Skeletal muscle tissue (tissue), 3 donors: ENCODE measurements at regions not wholly inside any gene's neighbourhood (a gene's known extent, or its start where the extent isn't known, plus 50 kb on each side); places are given as distances from the start of the nearest gene placed in this dataset.

Experiments used
- H3K27ac ChIP-seq: one replicate; pipeline ENCODE4 v1.7.0; 2013; ENCODE audit warnings: mild to moderate bottlenecking, low read depth, low read length, inconsistent platforms
- H3K27me3 ChIP-seq, 3 donors: one replicate each; pipeline ENCODE4 v1.7.0; 2013; ENCODE audit warnings: low read length in 3 of 3; ENCODE audit not compliant: control insufficient read depth in 3 of 3, insufficient read depth in 3 of 3
- H3K36me3 ChIP-seq, 3 donors: one replicate each; pipeline ENCODE4 v1.7.0; 2013; ENCODE audit warnings: low read length in 3 of 3; ENCODE audit not compliant: control insufficient read depth in 3 of 3, insufficient read depth in 3 of 3
- H3K4me1 ChIP-seq, 3 donors: one replicate each; pipeline ENCODE4 v1.7.0; 2013; ENCODE audit warnings: low read length in 3 of 3, mild to moderate bottlenecking in 3 of 3; ENCODE audit not compliant: control insufficient read depth in 3 of 3, insufficient read depth in 3 of 3
- H3K4me3 ChIP-seq, 3 donors: one replicate each; pipeline ENCODE4 v1.7.0; 2013; ENCODE audit warnings: low read length in 3 of 3
- H3K9ac ChIP-seq, 3 donors: one replicate each; pipeline ENCODE4 v1.7.0; 2013; ENCODE audit warnings: low read length in 3 of 3, mild to moderate bottlenecking in 3 of 3, moderate library complexity in 2 of 3, low read depth in 1 of 3
- H3K9me3 ChIP-seq, 3 donors: one replicate each; pipeline ENCODE4 v1.7.0; 2013; ENCODE audit warnings: low read length in 3 of 3; ENCODE audit not compliant: control insufficient read depth in 3 of 3
- donor health status: Osteomylitis.

DNA sequence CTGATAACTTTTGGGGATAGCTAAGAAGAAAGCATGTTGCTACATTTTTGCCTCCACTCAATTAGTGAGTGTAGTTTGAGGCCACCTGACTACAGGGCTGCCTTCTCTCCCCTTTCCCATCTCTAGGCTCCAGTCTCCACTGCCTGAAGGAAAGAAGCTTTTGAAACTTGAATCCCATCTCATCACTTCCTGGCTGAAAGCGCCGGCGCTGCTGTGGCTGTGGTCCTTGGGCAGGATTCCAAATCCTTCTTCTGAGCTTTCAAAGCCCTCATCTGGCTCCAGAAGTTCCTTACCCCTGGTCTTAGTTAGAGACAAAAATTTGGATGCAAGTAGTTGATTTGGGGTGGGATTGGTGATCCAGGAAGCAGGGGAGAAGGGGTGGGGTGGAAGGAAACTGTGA is 119.4 kb downstream of the FOXL1 start:
- peaks cover 4 to 9% (median 8%) of the 10 kb centered on the region in 3 donors for H3K27me3 ChIP-seq
- no peaks in the 10 kb centered on the region for H3K4me1 ChIP-seq
- H3K4me3 ChIP-seq, result no peak overlapping the region
- H3K9me3 ChIP-seq, result no peaks in the 10 kb centered on the region
- H3K27ac ChIP-seq, result no peak overlapping the region
- H3K36me3 ChIP-seq, result no peaks in the 10 kb centered on the region
- no peak overlapping the region for H3K9ac ChIP-seq

DNA sequence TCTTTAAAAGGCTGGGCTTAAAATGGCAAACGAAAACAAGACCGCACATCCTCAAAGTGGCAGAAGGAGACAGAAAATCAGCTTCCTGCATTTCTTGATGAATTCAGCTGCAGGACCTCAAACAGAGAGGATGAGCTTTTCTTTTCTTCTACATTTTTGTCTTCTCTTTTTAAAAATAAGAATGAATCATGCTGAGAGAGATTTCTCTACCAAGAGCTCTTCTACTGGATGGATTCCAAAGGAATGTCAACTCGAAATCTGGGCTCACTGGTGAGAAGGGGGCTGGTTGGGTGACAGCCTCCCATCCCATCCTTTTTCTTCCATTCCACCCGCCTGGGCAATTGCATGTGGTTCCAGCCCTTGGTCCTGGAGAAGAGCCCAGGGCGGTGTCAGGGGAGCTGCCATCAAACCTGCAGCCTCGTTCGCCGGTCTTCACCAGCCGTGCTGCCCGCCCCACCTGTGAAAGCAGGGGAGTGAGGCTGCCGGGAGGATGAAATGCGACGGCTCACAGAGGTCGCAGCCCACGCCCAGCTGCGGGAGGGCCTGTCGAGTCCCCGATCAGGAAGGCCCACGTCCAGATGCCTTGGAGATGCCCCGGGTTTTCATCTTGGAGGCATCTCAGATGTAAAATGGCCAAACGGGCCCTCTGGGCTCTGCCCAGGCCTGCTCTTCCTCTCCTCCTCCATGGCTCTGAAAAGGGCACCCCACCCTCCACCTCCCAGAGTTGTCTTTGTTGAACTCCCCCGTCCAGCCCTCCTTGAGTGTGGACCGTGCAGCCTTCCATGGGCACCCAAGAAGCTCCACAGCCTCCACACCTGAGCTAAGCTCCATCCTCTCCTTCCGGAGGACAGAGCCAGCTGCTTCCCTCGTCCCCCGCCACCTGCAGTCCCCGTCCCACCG is 121.9 kb downstream of the FOXL1 start:
- peaks cover 0 to 10% (median 3%) of the 10 kb centered on the region in 3 donors for H3K27me3 ChIP-seq
- no peak overlapping the region for H3K27ac ChIP-seq
- no peak overlapping the region for H3K9ac ChIP-seq
- no peaks in the 10 kb centered on the region for H3K9me3 ChIP-seq
- no peaks in the 10 kb centered on the region for H3K4me1 ChIP-seq
- H3K4me3 ChIP-seq, result no peak overlapping the region
- H3K36me3 ChIP-seq, result no peaks in the 10 kb centered on the region

DNA sequence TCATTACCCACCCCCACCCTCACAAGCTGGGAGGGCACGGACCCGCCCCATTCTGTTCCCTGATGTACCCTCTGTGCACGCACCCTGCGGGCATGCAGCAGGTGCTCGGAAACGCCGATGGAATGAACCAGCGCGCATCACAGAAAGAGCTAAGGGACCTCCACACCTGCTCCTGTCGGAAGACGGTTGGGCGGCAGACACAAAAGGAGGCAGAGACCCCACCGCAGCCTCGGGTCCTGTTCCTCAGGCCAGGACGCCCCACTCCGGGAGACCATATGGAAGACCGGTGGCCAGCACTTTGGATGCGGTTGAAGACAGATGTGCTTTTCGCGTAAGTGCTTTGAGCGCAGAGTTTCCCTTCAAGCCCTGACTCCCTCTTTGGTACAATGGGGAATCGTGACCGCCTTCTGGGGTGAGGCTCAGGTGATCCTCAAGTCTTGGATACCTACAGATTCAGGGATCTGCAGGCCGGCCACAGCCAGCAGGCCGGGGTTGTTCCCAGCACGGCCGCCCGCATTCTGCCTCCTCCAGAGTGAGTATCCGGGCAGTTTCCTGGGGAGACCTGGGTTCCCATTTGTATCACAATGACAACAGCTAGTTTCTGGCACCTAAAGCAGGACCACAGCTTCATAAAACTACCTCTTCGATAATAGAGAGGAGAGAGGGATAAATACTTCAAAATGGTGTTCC is 123.1 kb downstream of the FOXL1 start:
- no peaks in the 10 kb centered on the region for H3K9me3 ChIP-seq
- no peak overlapping the region for H3K9ac ChIP-seq
- H3K4me1 ChIP-seq, result no peaks in the 10 kb centered on the region
- peaks cover under 1 to 12% (median 7%) of the 10 kb centered on the region in 3 donors for H3K27me3 ChIP-seq
- no peak overlapping the region for H3K4me3 ChIP-seq
- no peak overlapping the region for H3K27ac ChIP-seq
- no peaks in the 10 kb centered on the region for H3K36me3 ChIP-seq

DNA sequence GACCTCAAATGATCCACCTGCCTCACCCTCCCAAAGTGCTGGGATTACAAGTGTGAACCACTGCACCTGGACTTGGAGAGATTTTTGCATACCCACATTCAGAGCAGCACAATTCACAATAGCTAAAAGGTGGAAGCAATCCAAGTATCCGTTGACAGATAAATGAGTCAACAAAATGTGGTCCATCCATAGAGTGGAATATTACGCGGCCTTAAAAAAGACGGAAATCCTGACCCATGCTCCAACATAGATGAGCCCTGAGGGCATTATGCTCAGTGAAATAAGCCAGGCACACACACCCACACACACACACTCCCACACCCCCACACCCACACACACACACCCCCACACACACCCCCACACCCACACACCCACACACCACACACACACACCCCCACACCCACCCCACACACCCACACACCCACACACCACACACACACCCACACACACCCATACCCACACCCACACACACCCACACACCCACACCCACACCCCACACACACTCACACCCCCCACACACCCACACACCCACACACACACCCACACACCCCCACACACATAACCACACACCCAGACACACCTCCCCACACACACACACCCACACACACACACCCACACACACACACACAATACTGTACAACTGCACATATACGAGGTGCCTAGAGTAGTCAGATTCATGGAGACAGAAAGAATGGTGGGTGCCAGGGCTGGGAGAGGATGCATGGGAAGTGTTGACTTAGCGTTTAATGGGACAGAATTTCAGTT is 124.7 kb downstream of the FOXL1 start:
- no peaks in the 10 kb centered on the region for H3K4me1 ChIP-seq
- H3K27ac ChIP-seq, result no peak overlapping the region
- peaks cover 3 to 13% (median 7%) of the 10 kb centered on the region in 3 donors for H3K27me3 ChIP-seq
- H3K36me3 ChIP-seq, result no peaks in the 10 kb centered on the region
- H3K4me3 ChIP-seq, result no peak overlapping the region
- H3K9me3 ChIP-seq, result peaks cover 0 to 2% (median 0%) of the 10 kb centered on the region in 3 donors
- H3K9ac ChIP-seq, result no peak overlapping the region

DNA sequence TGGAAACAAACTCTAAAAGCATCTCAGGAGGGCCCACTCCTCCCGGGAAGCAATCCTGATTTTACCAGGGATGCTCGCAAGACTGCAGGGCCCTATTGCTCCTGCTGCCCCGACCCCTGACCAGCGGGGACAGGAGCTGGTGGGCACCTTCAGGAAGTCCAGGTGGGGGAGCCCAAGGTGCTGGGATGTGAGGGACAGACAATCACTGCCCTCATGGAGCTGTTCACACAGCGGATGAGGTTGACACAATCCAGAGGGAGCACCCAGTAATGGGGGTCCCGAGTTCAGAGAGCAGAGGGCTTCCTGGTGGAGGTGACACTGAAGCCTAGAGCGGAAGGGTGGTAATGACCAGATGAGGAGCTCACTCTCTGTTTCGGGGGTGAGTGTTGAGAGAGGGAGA is 126.2 kb downstream of the FOXL1 start:
- no peaks in the 10 kb centered on the region for H3K4me1 ChIP-seq
- no peak overlapping the region for H3K4me3 ChIP-seq
- no peaks in the 10 kb centered on the region for H3K36me3 ChIP-seq
- H3K27ac ChIP-seq, result no peak overlapping the region
- no peak overlapping the region for H3K9ac ChIP-seq
- H3K9me3 ChIP-seq, result peaks cover 0 to 7% (median 0%) of the 10 kb centered on the region in 3 donors
- peaks cover 6 to 12% (median 9%) of the 10 kb centered on the region in 3 donors for H3K27me3 ChIP-seq

DNA sequence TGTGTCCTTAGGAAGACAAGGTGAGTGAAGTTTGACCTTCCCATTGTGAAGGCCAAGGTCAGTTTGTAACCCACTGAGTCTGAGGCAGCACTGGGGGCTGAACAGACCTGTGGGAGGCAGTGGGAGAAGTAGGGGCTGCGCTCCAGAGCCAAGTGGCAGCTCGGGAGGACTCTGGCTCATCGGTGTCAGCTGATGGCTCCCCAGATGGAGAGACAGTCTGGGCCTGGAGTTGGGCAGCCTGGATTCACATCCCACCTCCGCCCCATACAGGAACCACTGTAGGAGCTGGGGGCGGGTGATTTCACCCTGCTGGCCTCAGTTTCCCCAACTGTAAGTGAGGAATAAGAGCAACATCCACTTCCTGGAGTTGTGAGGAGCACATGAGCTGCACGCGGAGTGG is 128.4 kb downstream of the FOXL1 start:
- Histone ChIP-seq H3K27ac (no peak overlapping the region), H3K4me1 (no peaks in the 10 kb centered on the region), H3K9me3 (peaks cover 0 to 8% (median 0%) of the 10 kb centered on the region in 3 donors), H3K9ac (no peak overlapping the region), H3K36me3 (no peaks in the 10 kb centered on the region), H3K4me3 (no peak overlapping the region), H3K27me3 (peaks cover 15 to 23% (median 21%) of the 10 kb centered on the region in 3 donors)

DNA sequence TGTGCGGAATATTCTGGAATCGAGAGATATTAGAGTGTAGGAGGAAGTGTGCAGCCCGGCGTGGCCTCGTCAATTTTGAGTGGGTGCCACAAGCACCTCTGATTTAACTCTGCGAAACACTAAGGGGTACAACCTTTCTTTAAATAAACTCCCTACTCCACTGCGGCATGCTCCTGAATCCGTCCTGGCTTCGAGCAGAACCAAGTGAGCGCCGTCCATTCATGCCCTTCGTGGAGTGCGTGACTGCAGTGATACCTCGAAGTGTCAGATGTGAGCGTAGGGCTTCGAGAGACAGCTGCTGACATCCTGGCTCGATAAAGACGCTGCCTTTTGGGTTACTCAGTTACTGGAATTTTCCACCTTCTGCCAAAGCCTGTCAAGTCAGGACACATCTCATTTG is 128.8 kb downstream of the FOXL1 start:
- Histone ChIP-seq H3K4me1 (no peaks in the 10 kb centered on the region), H3K36me3 (no peaks in the 10 kb centered on the region), H3K4me3 (no peak overlapping the region), H3K27ac (no peak overlapping the region), H3K27me3 (peaks cover 20 to 24% (median 23%) of the 10 kb centered on the region in 3 donors), H3K9ac (no peak overlapping the region), H3K9me3 (peaks cover 0 to 8% (median 0%) of the 10 kb centered on the region in 3 donors)

DNA sequence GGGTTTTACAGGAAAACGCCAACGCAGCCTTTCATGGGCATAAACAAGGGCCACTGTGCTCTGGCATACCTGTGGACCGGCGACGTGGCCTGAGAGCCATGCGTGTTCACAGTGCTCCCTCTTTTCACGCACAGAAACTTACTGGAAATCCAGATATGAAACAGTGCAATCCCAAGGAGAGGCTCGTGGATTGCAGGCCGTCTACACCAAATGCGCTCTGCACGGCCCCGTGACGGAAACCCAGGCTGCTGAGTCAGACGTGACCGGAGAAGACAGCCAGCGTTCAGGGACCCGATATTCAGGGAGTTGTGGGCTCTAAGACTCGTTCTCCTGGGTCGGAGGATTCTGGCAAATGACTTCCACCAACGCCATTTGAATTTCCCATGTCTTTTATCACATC is 129.2 kb downstream of the FOXL1 start:
- Histone ChIP-seq H3K36me3 (no peaks in the 10 kb centered on the region), H3K9ac (no peak overlapping the region), H3K27me3 (peaks cover 23 to 27% (median 23%) of the 10 kb centered on the region in 3 donors), H3K9me3 (peaks cover 0 to 8% (median 0%) of the 10 kb centered on the region in 3 donors), H3K4me1 (no peaks in the 10 kb centered on the region), H3K27ac (no peak overlapping the region), H3K4me3 (no peak overlapping the region)

DNA sequence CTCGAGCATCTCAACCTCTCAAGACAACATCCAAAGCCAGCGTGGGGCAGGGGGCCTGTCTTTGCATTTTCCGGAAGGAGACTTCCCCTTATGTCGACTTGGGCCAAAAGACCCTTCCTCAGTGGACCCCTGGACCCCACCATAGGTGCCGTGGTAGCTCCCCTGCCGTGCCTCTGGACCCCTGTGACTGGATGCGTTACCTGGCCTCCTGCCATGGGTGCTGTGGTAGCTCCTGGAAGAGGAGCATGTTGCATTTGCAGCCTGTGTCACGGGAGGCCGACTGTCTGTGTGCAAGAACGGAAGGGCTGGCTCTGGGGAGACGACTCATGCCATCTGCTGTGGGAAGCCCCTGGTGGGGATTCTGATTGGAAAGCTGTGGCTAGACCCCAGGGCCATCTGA is 130.1 kb downstream of the FOXL1 start:
- Histone ChIP-seq H3K4me1 (no peaks in the 10 kb centered on the region), H3K36me3 (no peaks in the 10 kb centered on the region), H3K9ac (no peak overlapping the region), H3K27me3 (peaks cover 23 to 36% (median 30%) of the 10 kb centered on the region in 3 donors), H3K9me3 (peaks cover 0 to 8% (median 0%) of the 10 kb centered on the region in 3 donors), H3K4me3 (no peak overlapping the region), H3K27ac (no peak overlapping the region)
